ENCODE measurements at regions not wholly inside any gene's neighbourhood (a gene's known extent, or its start where the extent isn't known, plus 50 kb on each side); places are given as distances from the start of the nearest gene placed in this dataset.

DNA sequence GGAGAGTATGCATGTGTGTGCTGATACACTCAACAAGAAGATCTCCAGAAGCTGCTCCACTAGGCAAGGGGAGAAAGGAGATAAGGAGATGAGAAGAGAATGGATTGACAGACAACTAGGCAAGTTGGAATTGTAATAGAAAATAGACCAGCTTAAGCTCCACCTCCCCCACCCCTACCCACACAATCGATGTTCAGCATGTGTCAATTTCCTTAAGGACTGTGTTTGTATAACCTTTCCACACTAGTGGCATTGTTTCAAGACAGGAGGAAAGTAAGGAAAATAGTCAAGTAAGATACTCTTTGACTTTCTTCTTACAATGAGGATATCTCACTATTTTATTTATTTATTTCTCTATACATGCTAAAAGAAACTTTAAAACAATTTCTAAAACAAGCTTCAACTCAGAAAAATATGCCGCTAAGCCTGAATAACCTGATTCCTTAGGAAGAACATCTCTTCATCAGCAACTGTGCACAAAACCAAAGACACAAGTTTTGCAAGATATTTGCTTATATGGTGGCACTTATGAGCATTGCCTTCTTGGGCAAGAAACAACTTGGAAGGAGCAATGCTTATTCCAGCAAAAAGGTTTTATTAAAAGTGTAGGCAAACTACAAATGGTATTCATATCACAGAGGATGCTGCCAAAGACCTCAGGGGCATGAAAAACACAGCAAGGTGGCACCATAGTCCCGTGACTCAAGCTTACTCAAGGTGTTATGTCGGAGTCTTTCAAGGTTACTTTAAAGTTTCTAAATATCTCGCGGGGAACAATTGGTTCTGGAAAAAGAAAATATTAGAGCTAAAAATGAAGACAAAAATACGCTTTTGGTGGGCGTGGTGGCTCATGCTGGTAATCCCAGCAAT lies 249.1 kb downstream of the COL12A1 start:
- H3K4me3 ChIP-seq (ENCODE audit: low read depth, low read length), result no peak overlapping the region
- DNase-seq (ENCODE audit: low read depth), result no peak
- TF ChIP-seq, protein P1, sequence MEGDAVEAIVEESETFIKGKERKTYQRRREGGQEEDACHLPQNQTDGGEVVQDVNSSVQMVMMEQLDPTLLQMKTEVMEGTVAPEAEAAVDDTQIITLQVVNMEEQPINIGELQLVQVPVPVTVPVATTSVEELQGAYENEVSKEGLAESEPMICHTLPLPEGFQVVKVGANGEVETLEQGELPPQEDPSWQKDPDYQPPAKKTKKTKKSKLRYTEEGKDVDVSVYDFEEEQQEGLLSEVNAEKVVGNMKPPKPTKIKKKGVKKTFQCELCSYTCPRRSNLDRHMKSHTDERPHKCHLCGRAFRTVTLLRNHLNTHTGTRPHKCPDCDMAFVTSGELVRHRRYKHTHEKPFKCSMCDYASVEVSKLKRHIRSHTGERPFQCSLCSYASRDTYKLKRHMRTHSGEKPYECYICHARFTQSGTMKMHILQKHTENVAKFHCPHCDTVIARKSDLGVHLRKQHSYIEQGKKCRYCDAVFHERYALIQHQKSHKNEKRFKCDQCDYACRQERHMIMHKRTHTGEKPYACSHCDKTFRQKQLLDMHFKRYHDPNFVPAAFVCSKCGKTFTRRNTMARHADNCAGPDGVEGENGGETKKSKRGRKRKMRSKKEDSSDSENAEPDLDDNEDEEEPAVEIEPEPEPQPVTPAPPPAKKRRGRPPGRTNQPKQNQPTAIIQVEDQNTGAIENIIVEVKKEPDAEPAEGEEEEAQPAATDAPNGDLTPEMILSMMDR (IDR thresholded peaks at IDR 0.05; ENCODE audit: insufficient read depth, low read depth, low read length), result no peak

DNA sequence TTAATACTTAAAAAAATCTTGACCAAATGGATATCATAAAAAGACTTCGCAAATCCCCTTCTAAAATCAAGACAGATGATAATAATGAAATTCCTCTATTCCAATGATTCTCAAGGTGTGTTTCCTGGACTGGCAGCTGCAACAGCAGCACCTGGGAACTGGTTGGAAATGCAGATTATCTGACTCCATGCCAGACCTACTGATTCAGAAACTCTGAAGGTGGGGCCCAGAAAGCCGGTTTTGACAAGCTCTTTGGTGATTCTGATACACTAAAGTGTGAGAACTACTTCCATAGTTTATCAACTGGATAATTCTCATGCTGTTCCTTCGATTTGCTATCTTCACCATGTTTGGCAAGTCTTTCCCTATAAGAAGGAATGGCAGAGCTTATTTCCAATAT lies 252.1 kb downstream of the COL12A1 start:
- no peak overlapping the region for H3K4me3 ChIP-seq (ENCODE audit: low read depth, low read length)
- DNase-seq (ENCODE audit: low read depth), result no peak
- TF ChIP-seq, protein P1 (IDR thresholded peaks at IDR 0.05; ENCODE audit: insufficient read depth, low read depth, low read length), result no peak

DNA sequence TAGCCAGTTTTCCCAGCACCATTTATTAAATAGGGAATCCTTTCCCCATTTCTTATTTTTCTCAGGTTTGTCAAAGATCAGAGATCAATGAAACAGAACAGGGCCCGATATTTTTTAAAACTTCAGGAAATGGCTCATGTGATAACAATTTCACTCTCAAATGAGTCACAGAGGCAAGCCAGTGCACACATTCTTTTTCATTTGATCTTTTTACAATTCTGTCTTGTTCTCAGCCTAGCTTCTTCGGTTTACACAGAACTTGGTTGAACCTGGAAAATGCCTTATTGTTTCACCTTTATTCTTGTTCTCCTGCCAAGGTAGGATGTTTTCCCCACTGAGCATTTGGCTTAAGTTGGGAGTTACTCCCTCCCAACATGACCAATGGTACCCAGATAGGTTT lies 258.9 kb downstream of the COL12A1 start:
- TF ChIP-seq, protein P1 (IDR thresholded peaks at IDR 0.05; ENCODE audit: insufficient read depth, low read depth, low read length), result no peak
- DNase-seq (ENCODE audit: low read depth), result peak; percentile 43
- H3K4me3 ChIP-seq (ENCODE audit: low read depth, low read length), result no peak overlapping the region

DNA sequence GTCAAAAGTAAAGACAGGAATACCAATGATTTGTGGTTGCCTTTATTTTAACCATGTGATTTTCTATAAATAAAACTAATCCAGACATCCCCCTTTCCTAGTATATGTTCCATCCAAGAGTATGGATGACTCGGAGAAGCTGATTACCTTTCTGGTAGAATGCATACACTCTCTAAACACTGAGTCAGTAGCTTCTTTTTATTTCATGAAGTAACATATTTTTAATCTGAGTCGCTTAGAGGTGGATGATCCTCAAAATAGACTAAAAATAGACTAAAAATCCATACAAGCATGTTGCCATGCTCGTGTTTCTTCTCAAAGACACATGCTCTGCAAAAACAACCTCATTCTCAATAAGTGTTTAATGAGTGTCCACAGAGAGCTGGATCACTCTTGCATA lies 263.7 kb downstream of the COL12A1 start:
- TF ChIP-seq, protein P1 (IDR thresholded peaks at IDR 0.05; ENCODE audit: insufficient read depth, low read depth, low read length), result no peak
- no peak for DNase-seq (ENCODE audit: low read depth)
- no peak overlapping the region for H3K4me3 ChIP-seq (ENCODE audit: low read depth, low read length)

DNA sequence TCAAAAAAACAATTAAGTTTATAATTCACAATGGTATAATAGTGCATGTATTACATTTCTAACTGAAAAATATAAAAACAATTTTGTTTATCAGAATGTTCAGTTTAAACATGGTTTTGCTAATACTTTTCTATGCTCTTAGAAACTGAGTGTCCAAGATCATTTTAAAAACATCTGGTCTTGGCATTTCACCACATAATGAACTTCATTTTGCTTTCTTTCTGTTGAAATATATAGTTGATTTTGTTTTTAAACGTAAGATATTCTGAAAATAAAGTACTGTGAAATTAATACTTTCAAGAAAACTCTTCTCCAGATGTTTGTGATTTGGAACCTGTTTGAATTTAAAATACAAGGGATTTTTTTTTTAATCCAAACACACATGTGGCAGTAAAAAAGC lies 264.4 kb downstream of the COL12A1 start:
- no peak overlapping the region for H3K4me3 ChIP-seq (ENCODE audit: low read depth, low read length)
- DNase-seq (ENCODE audit: low read depth), result no peak
- TF ChIP-seq, protein P1 (IDR thresholded peaks at IDR 0.05; ENCODE audit: insufficient read depth, low read depth, low read length), result no peak

DNA sequence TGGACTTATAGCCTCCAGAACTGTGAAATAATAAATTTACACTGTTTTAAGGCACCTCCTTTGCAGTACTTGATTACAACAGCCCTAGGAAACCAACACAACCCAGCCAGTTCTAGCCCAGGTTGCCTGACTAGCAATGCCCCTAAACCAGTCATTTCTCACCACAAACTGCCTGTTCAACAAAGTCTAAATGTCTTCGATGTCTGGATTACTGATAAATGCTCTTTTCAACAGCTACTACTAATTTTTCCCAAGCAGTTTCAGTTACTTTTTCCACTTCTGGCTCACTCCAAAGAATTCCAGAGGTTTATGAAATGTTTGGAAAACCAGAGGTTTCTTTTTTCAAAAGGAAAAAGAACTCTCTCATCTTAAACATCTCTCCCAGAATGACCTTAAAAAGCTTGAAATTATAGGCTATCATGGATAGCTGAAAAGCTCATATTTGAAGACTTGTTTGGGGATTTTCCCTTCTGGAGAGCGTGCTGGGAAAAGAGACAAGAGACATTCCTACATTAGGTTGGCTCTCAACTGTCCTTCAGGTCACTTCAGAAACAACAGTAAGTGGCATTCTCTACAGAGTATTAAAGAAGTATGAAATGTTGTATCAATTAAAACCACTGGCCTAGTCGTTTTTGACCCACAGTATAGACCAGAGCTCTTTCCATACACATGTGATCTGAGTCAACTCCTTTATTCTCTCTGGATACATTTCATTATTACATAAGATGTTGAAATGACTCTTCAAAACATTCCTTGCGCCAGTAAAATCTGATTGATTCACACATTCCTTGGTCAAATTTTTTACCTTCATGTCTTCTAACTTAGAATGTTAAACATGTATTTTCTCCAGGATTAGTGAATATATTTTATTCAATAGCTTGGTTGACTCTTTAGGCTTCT lies 265.9 kb downstream of the COL12A1 start:
- TF ChIP-seq, protein P1 (IDR thresholded peaks at IDR 0.05; ENCODE audit: insufficient read depth, low read depth, low read length), result no peak
- no peak for DNase-seq (ENCODE audit: low read depth)
- H3K4me3 ChIP-seq (ENCODE audit: low read depth, low read length), result no peak overlapping the region

Data from fibroblast of villous mesenchyme (primary cell).